ENCODE measurements at regions not wholly inside any gene's neighbourhood (a gene's known extent, or its start where the extent isn't known, plus 50 kb on each side); places are given as distances from the start of the nearest gene placed in this dataset.

GRCh38 chr2:237012577-237013267, 73.0 kb upstream of the COPS8 start (continued):
- TF ChIP-seq PBX3 (IDR thresholded peaks at IDR 0.05): no peak
- no peak for TF ChIP-seq YY1 (IDR thresholded peaks at IDR 0.05; ENCODE audit: low read depth)

GRCh38 chr2:237016121-237016915, 69.4 kb upstream of the COPS8 start:
- 66% methylated on average over 10 of the region's 10 CpGs for WGBS (ENCODE audit: low lambda C conversion rate)
- H3K79me2 ChIP-seq (ENCODE audit: insufficient read depth): no peaks in the 10 kb centered on the region
- ChIA-PET CTCF (interaction anchor here (3.3 kb wide), 1 partner anchor 12 kb away, joined by 10 read pairs; no protein-coding TSS in a partner anchor), POLR2A (interaction anchor here (0.6 kb wide), 1 partner anchor 393 kb away, joined by 3 read pairs; no protein-coding TSS in a partner anchor)
- H3F3A ChIP-seq (replicated peaks; ENCODE audit: insufficient read depth): no peaks in the 10 kb centered on the region
- H2AFZ ChIP-seq (ENCODE audit: low read depth): no peak overlapping the region
- no peak overlapping the region for H3K27ac ChIP-seq (ENCODE audit: low read depth in 2 of 2, low read length in 1 of 2)
- no peak overlapping the region for H3K4me3 ChIP-seq (ENCODE audit: low read depth in 2 of 2, low read length in 1 of 2)
- TF ChIP-seq SMC3 (IDR thresholded peaks at IDR 0.05; ENCODE audit: low read depth, low read length): no peak
- TF ChIP-seq RXRA (IDR thresholded peaks at IDR 0.05; ENCODE audit: borderline replicate concordance, low read depth): no peak
- TF ChIP-seq ELF1 (IDR thresholded peaks at IDR 0.05): no peak
- no peak for TF ChIP-seq MXI1 (IDR thresholded peaks at IDR 0.05; ENCODE audit: low read depth, low read length)
- TF ChIP-seq PBX3 (IDR thresholded peaks at IDR 0.05): no peak
- no peak for TF ChIP-seq RCOR1 (IDR thresholded peaks at IDR 0.05; ENCODE audit: low read length)
- TF ChIP-seq POLR2AphosphoS5 (IDR thresholded peaks at IDR 0.05; ENCODE audit: low read depth, low read length): no peak
- TF ChIP-seq CTCF (IDR thresholded peaks at IDR 0.05): no peak
- no peak for TF ChIP-seq YY1 (IDR thresholded peaks at IDR 0.05; ENCODE audit: low read depth)
- no peak for TF ChIP-seq FOSL2 (IDR thresholded peaks at IDR 0.05; ENCODE audit: borderline replicate concordance, low read depth)
- TF ChIP-seq TEAD4 (IDR thresholded peaks at IDR 0.05; ENCODE audit: borderline replicate concordance, insufficient read depth): no peak
- TF ChIP-seq RFX5 (IDR thresholded peaks at IDR 0.05; ENCODE audit: low read length): no peak
- TF ChIP-seq RAD21 (IDR thresholded peaks at IDR 0.05; ENCODE audit: low read length): no peak
- TF ChIP-seq NFIC (IDR thresholded peaks at IDR 0.05; ENCODE audit: borderline replicate concordance): no peak
- TF ChIP-seq USF1 (IDR thresholded peaks at IDR 0.05; ENCODE audit: borderline replicate concordance, low read depth): no peak
- TF ChIP-seq TAF1 (IDR thresholded peaks at IDR 0.05; ENCODE audit: borderline replicate concordance, low read depth, low read length): no peak
- no peaks in the 10 kb centered on the region for H3K9me2 ChIP-seq
- no peaks in the 10 kb centered on the region for H3K27me3 ChIP-seq (ENCODE audit: insufficient read depth)
- no peak for DNase-seq
- H3K9ac ChIP-seq: no peak overlapping the region
- H3K4me1 ChIP-seq (ENCODE audit: control insufficient read depth in 1 of 2, insufficient read depth in 2 of 2, low read depth in 1 of 2, low read length in 1 of 2): no peaks in the 10 kb centered on the region
- H4K20me1 ChIP-seq (ENCODE audit: insufficient read depth): no peaks in the 10 kb centered on the region
- H3K4me2 ChIP-seq: no peak overlapping the region
- no peaks in the 10 kb centered on the region for H3K9me3 ChIP-seq
- no peaks in the 10 kb centered on the region for H3K36me3 ChIP-seq (replicated peaks in 1 of 2; ENCODE audit: control insufficient read depth in 1 of 2, insufficient read depth in 2 of 2, low read length in 1 of 2)
